ENCODE measurements at regions not wholly inside any gene's neighbourhood (a gene's known extent, or its start where the extent isn't known, plus 50 kb on each side); places are given as distances from the start of the nearest gene placed in this dataset.
"Not testable (repeated sequence)": the region's sequence is repeated elsewhere in the genome, so short reads cannot be mapped to it uniquely, and the experiment has no call there.

GRCh38 chr7:153543232-153543631 lies 509.0 kb upstream of the DPP6 start:
- TF ChIP-seq CTCF (IDR thresholded peaks at IDR 0.05): no peak
- ATAC-seq (ENCODE audit: low FRiP score): no peak
- DNase-seq (ENCODE audit: low spot score): no peak

GRCh38 chr7:153550173-153550572 lies 502.0 kb upstream of the DPP6 start:
- ATAC-seq (ENCODE audit: low FRiP score) (no peak), DNase-seq (ENCODE audit: low spot score) (no peak)
- TF ChIP-seq CTCF (IDR thresholded peaks at IDR 0.05): no peak

DNA sequence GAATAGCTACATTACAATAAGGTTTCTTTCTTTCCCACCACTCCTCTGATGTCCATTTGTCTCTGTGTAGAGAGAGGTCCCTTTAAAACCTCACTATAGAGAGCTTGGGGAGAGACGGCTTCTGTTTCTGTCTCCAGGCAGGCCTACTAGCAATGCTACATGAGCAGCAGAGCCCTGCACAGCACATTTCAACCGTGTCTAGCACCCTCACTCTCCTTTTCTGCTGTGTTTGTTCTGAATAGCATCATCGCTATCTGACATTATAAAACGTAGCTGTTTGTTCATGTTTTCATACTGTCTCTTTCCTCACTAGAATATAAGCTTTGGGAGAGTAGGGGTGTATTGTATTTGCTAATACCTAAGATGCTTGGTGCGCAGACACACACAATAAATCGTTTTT lies 487.8 kb upstream of the DPP6 start:
- no peak for TF ChIP-seq CTCF (IDR thresholded peaks at IDR 0.05)
- no peak for DNase-seq (ENCODE audit: low spot score)
- no peak for ATAC-seq (ENCODE audit: low FRiP score)

- ATAC-seq (ENCODE audit: low FRiP score) (no peak), DNase-seq (ENCODE audit: low spot score) (no peak)
- no peak for TF ChIP-seq CTCF (IDR thresholded peaks at IDR 0.05)
These were observed 485.9 kb upstream of the DPP6 start for GRCh38 chr7:153566324-153566723.

DNA sequence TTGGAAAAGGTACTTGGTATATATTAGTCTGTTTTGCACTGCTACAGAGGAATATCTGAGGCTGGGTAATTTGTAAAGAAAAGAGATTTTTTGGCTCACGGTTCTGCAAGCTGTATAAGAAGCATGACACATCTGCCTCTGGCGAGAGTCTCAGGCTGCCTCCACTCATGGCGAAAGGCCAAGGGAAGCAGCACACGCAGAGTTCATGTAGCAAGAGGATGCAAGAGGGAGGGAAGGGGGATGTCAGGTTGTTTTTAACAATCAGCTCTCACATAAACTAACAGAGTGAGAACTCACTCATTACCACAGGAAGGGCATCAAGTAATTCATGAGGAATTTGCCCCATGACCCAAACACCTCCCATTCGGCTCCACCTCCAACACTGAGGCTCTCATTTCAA lies 484.8 kb upstream of the DPP6 start:
- ATAC-seq (ENCODE audit: low FRiP score): peak; percentile 68
- no peak for TF ChIP-seq CTCF (IDR thresholded peaks at IDR 0.05)

DNA sequence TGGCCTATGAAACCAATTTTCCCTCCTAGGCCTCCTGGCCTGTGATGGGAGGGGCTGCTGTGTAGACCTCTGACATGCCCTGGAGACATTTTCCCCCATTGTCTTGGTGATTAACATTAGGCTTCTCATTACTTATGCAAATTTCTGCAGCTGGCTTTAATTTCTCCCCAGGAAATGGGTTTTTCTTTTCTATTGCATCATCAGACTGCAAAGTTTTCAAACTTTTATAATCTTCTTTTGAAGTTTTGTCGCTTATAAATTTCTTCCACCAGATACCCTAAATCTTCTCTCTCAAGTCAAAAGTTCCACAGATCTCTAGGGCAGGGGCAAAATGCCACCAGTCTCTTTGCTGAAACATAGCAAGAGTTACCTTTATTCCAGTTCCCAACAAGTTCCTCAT lies 482.7 kb upstream of the DPP6 start:
- not testable (repeated sequence) for ATAC-seq (ENCODE audit: low FRiP score); DNase-seq (ENCODE audit: low spot score)

More for the DNA sequence above, 484.8 kb upstream of the DPP6 start:
- no peak for DNase-seq (ENCODE audit: low spot score)

DNA sequence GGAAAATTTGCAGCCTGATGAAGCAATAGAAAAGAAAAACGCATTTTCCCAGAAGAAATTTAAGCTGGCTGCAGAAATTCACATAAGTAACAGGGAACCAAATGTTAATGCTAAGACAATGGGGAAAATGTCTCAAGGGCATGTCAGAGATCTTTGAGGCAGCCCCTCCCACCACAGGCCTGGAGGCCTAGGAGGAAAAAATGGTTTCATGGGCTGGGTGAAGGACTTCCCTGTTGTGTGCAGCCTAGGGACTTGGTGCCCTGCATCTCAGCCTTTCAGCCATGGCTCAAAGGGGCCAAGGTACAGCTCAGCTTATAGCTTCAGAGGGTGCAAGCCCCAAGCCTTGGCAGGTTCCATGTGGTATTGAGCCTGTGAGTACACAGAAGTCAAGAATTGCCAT lies 476.1 kb upstream of the DPP6 start:
- no peak for TF ChIP-seq CTCF (IDR thresholded peaks at IDR 0.05)
- no peak for ATAC-seq (ENCODE audit: low FRiP score)
- DNase-seq (ENCODE audit: low spot score): no peak

DNA sequence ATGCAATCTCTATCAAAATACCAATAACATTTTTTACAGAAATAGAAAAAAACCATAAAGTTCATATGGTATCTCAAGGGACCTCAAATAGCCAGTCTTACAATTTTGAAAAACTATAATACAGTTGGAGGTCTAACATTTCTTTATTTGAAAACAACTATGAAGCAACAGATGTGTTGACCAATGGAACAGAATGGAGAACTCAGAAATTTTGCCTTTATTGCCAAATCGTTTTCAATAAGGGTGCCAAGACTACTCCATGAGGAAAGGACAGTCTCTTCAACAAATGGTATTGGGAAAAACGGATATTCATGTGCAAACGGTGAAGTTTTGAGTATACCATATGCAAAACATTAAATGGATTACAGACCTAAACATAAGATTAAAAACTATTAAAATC lies 470.8 kb upstream of the DPP6 start:
- ATAC-seq (ENCODE audit: low FRiP score) (no peak), DNase-seq (ENCODE audit: low spot score) (no peak)
- no peak for TF ChIP-seq CTCF (IDR thresholded peaks at IDR 0.05)

Data from omental fat pad (tissue), 3 donors.